ENCODE measurements at regions not wholly inside any gene's neighbourhood (a gene's known extent, or its start where the extent isn't known, plus 50 kb on each side); places are given as distances from the start of the nearest gene placed in this dataset.
A peak's percentile ranks its signal among the peaks of the same experiment; 100 is the strongest.

GRCh38 chr3:194738254-194739093 lies 52.8 kb downstream of the FAM43A start:
- DNase-seq: no peak

- DNase-seq: no peak
Measured at GRCh38 chr3:194739498-194740284, 54.0 kb downstream of the FAM43A start.

GRCh38 chr3:194740859-194741491 lies 55.3 kb downstream of the FAM43A start:
- no peak for DNase-seq

GRCh38 chr3:194741916-194742315 lies 56.2 kb downstream of the FAM43A start:
- DNase-seq: no peak

GRCh38 chr3:194744826-194745225 lies 59.1 kb downstream of the FAM43A start:
- peak; percentile 24 for DNase-seq

GRCh38 chr3:194745422-194746184 lies 59.9 kb downstream of the FAM43A start:
- peak; percentile 21 for DNase-seq

- DNase-seq: no peak
Measured at GRCh38 chr3:194748225-194748624, 62.5 kb downstream of the FAM43A start.

- DNase-seq: no peak
Measured at GRCh38 chr3:194749631-194750490, 64.2 kb downstream of the FAM43A start.

- no peak for DNase-seq
Measured at GRCh38 chr3:194750491-194750828, 64.8 kb downstream of the FAM43A start.

GRCh38 chr3:194755671-194756459 lies 70.2 kb downstream of the FAM43A start:
- no peak for DNase-seq

- no peak for DNase-seq
Measured at GRCh38 chr3:194756460-194756779, 70.7 kb downstream of the FAM43A start.

- no peak for DNase-seq
Measured at GRCh38 chr3:194756791-194757325, 71.2 kb downstream of the FAM43A start.

GRCh38 chr3:194757647-194758061 lies 72.0 kb downstream of the FAM43A start:
- no peak for DNase-seq

- DNase-seq: no peak
Measured at GRCh38 chr3:194758716-194759115, 73.0 kb downstream of the FAM43A start.

GRCh38 chr3:194760494-194761137 lies 74.9 kb downstream of the FAM43A start:
- DNase-seq: no peak

- DNase-seq: no peak
Measured at GRCh38 chr3:194761384-194761783, 75.7 kb downstream of the FAM43A start.

- peak; percentile 47 for DNase-seq
Measured at GRCh38 chr3:194766845-194767244, 81.2 kb downstream of the FAM43A start.

- DNase-seq: no peak
Measured at GRCh38 chr3:194767446-194768207, 81.9 kb downstream of the FAM43A start.

- DNase-seq: no peak
Measured at GRCh38 chr3:194768586-194768985, 82.9 kb downstream of the FAM43A start.

All from GF-D8 (cell line).